IMR-90 (cell line): ENCODE measurements at regions not wholly inside any gene's neighbourhood (a gene's known extent, or its start where the extent isn't known, plus 50 kb on each side); places are given as distances from the start of the nearest gene placed in this dataset.
"Not testable (repeated sequence)": the region's sequence is repeated elsewhere in the genome, so short reads cannot be mapped to it uniquely, and the experiment has no call there.

ENCODE experiments used
- CEBPB ChIP-seq: IDR thresholded peaks from 2 replicates; pipeline ENCODE4 v1.6.1; 2012; ENCODE audit warnings: low read depth, low read length, improper control_type of control experiment
- CTCF ChIP-seq: conservative IDR thresholded peaks from 2 replicates; pipeline ENCODE4 v1.5.1; 2012; ENCODE audit warnings: mild to moderate bottlenecking, low read depth, low read length, improper control_type of control experiment
- NFE2L2 ChIP-seq: fragments of 150-350 bp; IDR thresholded peaks from 2 replicates; pipeline ENCODE4 v1.6.1; 2016; ENCODE audit warnings: low read depth, mild to moderate bottlenecking, low read length
- POLR2A ChIP-seq: IDR thresholded peaks from 2 replicates; pipeline ENCODE4 v1.6.1; 2012; ENCODE audit warnings: mild to moderate bottlenecking, low read depth, low read length

GRCh38 chr2:87505909-87506308, 242.0 kb upstream of the PLGLB2 start:
- TF ChIP-seq NFE2L2, CTCF, CEBPB, POLR2A: not testable (repeated sequence)
